OCI-LY7 (cell line): ENCODE measurements at regions not wholly inside any gene's neighbourhood (a gene's known extent, or its start where the extent isn't known, plus 50 kb on each side); places are given as distances from the start of the nearest gene placed in this dataset.

Experiments used
- CTCF ChIP-seq: fragments of 200-600 bp; sonication (generic); conservative IDR thresholded peaks from 2 replicates; pipeline ENCODE4 v1.5.1; 2014; ENCODE audit warnings: mild to moderate bottlenecking, antibody characterized with exemption, low read length, moderate library complexity, mixed read lengths
- EZH2phosphoT487 ChIP-seq: fragments of 200-600 bp; sonication (generic); IDR thresholded peaks from 2 replicates; pipeline ENCODE4 v1.6.1; 2018; ENCODE audit warnings: low read depth, borderline replicate concordance, mild to moderate bottlenecking, mixed run types, antibody characterized with exemption, low read length, moderate library complexity, mixed read lengths

DNA sequence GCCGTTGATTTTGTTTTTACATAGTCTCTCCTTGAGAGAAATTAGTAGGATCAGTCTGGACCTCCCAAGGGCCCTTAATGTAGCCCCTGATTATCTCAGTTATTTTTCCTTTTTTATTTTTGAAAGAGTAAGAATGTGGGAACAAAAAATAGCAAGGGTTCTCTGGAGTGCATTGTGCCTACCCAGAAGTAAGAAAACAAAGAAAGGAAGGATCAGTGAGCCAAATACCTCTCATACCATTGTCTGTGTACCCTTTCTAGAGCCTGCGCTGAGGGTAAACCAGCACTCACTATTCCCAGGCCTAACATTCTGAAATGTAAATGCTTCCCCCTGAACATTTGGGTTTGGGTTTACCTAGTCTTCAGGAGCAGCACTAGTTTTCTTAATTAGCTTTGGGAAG lies 213.0 kb upstream of the TARS1 start:
- TF ChIP-seq CTCF (no peak), EZH2phosphoT487 (no peak)
